CD14-positive monocyte (primary cell): ENCODE measurements at regions not wholly inside any gene's neighbourhood (a gene's known extent, or its start where the extent isn't known, plus 50 kb on each side); places are given as distances from the start of the nearest gene placed in this dataset.

Source experiments
- DNase-seq, 3 donors: peaks; one replicate each; pipeline ENCODE4 v3.0.0-alpha.2; 2011 to 2022
- H2AFZ ChIP-seq: 2 replicates; pipeline ENCODE4 v1.6.0; 2012; ENCODE audit warnings: mild to moderate bottlenecking, low read depth, low read length, inconsistent platforms; ENCODE audit not compliant: insufficient read depth, poor library complexity, severe bottlenecking
- H3K27ac ChIP-seq, 2 donors: 1 replicate in 1 of 2; 2 replicates in 1 of 2; pipeline ENCODE4 v1.5.1; 2012 to 2013; ENCODE audit warnings: low read length in 2 of 2, control low read depth in 1 of 2, inconsistent platforms in 1 of 2, low read depth in 1 of 2, mild to moderate bottlenecking in 1 of 2
- H3K27me3 ChIP-seq, 2 donors: one replicate each; pipeline versions ENCODE4 v1.6.0 to v1.6.1; 2011 to 2013; ENCODE audit warnings: low read length in 2 of 2; ENCODE audit not compliant: control insufficient read depth in 2 of 2, insufficient read depth in 2 of 2
- H3K36me3 ChIP-seq, 2 donors: replicated peaks in 1 of 2; 1 replicate in 1 of 2; 2 replicates in 1 of 2; pipeline versions ENCODE4 v1.5.1 to v1.6.1; 2012 to 2013; ENCODE audit warnings: low read length in 2 of 2, control low read depth in 1 of 2, inconsistent platforms in 1 of 2, mild to moderate bottlenecking in 1 of 2; ENCODE audit not compliant: insufficient read depth in 2 of 2, control insufficient read depth in 1 of 2
- H3K4me1 ChIP-seq, 2 donors: 1 replicate in 1 of 2; 2 replicates in 1 of 2; pipeline versions ENCODE4 v1.5.1 to v1.6.1; 2012 to 2013; ENCODE audit warnings: low read length in 2 of 2, control low read depth in 1 of 2, inconsistent platforms in 1 of 2, mild to moderate bottlenecking in 1 of 2, moderate library complexity in 1 of 2; ENCODE audit not compliant: insufficient read depth in 2 of 2, control insufficient read depth in 1 of 2
- H3K4me2 ChIP-seq: replicated peaks from 2 replicates; pipeline ENCODE3; 2012; ENCODE audit warnings: low read length, moderate library complexity, mild to moderate bottlenecking; ENCODE audit not compliant: poor library complexity, severe bottlenecking; ENCODE audit errors: extremely low read depth
- H3K4me3 ChIP-seq, 3 experiments: fragments of 200-600 bp in 1 of 3; sonication (generic) in 1 of 3; replicated peaks in 1 of 3; 1 replicate in 2 of 3; 2 replicates in 1 of 3; pipeline ENCODE4 v1.5.1; 2011 to 2013; ENCODE audit warnings: low read length in 3 of 3, mild to moderate bottlenecking in 3 of 3, control low read depth in 2 of 3, low read depth in 2 of 3, inconsistent platforms in 1 of 3, moderate library complexity in 1 of 3
- H3K79me2 ChIP-seq: 2 replicates; pipeline ENCODE4 v1.6.0; 2012; ENCODE audit warnings: mild to moderate bottlenecking, control low read depth, inconsistent platforms, low read length, moderate library complexity; ENCODE audit not compliant: insufficient read depth
- H3K9ac ChIP-seq: 2 replicates; pipeline ENCODE4 v1.6.0; 2017; ENCODE audit warnings: low read length, mild to moderate bottlenecking; ENCODE audit not compliant: insufficient read depth, poor library complexity, severe bottlenecking
- H3K9me3 ChIP-seq, 2 donors: replicated peaks in 1 of 2; 1 replicate in 1 of 2; 2 replicates in 1 of 2; pipeline versions ENCODE4 v1.5.1 to v1.6.1; 2012 to 2013; ENCODE audit warnings: low read length in 2 of 2, control low read depth in 1 of 2; ENCODE audit not compliant: control insufficient read depth in 1 of 2, insufficient read depth in 1 of 2
- H4K20me1 ChIP-seq: 2 replicates; pipeline ENCODE4 v1.6.0; 2012; ENCODE audit warnings: mild to moderate bottlenecking, low read length, control low read depth, moderate library complexity; ENCODE audit not compliant: insufficient read depth
- H3K27ac Mint-ChIP-seq, 7 donors: one replicate each; pipeline ENCODE4 v1.8.0; 2020; ENCODE audit warnings: mild to moderate bottlenecking in 7 of 7, mixed read lengths in 7 of 7, moderate library complexity in 6 of 7, inconsistent platforms in 2 of 7
- H3K27me3 Mint-ChIP-seq, 3 donors: one replicate each; pipeline ENCODE4 v1.8.0; 2021 to 2022; ENCODE audit warnings: low read depth in 3 of 3, mild to moderate bottlenecking in 3 of 3, mixed read lengths in 3 of 3, moderate library complexity in 3 of 3, inconsistent platforms in 1 of 3
- H3K36me3 Mint-ChIP-seq, 2 donors: one replicate each; pipeline ENCODE4 v1.8.0; 2020; ENCODE audit warnings: mixed read lengths in 2 of 2, inconsistent platforms in 1 of 2, mild to moderate bottlenecking in 1 of 2
- H3K4me1 Mint-ChIP-seq: one replicate; pipeline ENCODE4 v1.8.0; 2020; ENCODE audit warnings: mild to moderate bottlenecking, mixed read lengths
- H3K4me3 Mint-ChIP-seq, 2 donors: one replicate each; pipeline ENCODE4 v1.8.0; 2020; ENCODE audit warnings: mild to moderate bottlenecking in 2 of 2, mixed read lengths in 2 of 2, moderate library complexity in 1 of 2
- H3K9me3 Mint-ChIP-seq, 7 donors: one replicate each; pipeline ENCODE4 v1.8.0; 2020 to 2022; ENCODE audit warnings: mixed read lengths in 7 of 7, mild to moderate bottlenecking in 6 of 7, moderate library complexity in 6 of 7, inconsistent platforms in 2 of 7
- WGBS: methylation state at CpG from one replicate; pipeline ENCODE4 v1.1.5; 2013; ENCODE audit warnings: missing lambda C conversion rate; ENCODE audit not compliant: insufficient coverage; 5-methylcytosine and 5-hydroxymethylcytosine counted together
- intact Hi-C, 2 donors: fragments of 100-400 bp; cut with micrococcal nuclease; formaldehyde crosslinking; loops; one replicate each; pipeline versions ENCODE4 v1.15.0 to v1.15.1; 2023
- TF ChIP-seq, protein P1 (sequence below): fragments of 200-600 bp; IDR thresholded peaks from one replicate; pipeline ENCODE4 v1.8.0; 2022; ENCODE audit warnings: antibody characterized with exemption, mild to moderate bottlenecking

- no peak overlapping the region for H3K4me3 Mint-ChIP-seq
- Histone ChIP-seq H3K27ac (no peak overlapping the region), H3K4me2 (no peak overlapping the region), H3K4me3 (no peak overlapping the region), H3K27me3 (no peaks in the 10 kb centered on the region), H3K79me2 (no peaks in the 10 kb centered on the region), H4K20me1 (no peaks in the 10 kb centered on the region), H3K9ac (no peak overlapping the region), H3K9me3 (no peaks in the 10 kb centered on the region), H3K4me1 (no peaks in the 10 kb centered on the region), H2AFZ (no peak overlapping the region), H3K36me3 (no peaks in the 10 kb centered on the region)
- TF ChIP-seq, protein P1, sequence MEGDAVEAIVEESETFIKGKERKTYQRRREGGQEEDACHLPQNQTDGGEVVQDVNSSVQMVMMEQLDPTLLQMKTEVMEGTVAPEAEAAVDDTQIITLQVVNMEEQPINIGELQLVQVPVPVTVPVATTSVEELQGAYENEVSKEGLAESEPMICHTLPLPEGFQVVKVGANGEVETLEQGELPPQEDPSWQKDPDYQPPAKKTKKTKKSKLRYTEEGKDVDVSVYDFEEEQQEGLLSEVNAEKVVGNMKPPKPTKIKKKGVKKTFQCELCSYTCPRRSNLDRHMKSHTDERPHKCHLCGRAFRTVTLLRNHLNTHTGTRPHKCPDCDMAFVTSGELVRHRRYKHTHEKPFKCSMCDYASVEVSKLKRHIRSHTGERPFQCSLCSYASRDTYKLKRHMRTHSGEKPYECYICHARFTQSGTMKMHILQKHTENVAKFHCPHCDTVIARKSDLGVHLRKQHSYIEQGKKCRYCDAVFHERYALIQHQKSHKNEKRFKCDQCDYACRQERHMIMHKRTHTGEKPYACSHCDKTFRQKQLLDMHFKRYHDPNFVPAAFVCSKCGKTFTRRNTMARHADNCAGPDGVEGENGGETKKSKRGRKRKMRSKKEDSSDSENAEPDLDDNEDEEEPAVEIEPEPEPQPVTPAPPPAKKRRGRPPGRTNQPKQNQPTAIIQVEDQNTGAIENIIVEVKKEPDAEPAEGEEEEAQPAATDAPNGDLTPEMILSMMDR: no peak
- no peak overlapping the region for H3K27ac Mint-ChIP-seq
- H3K4me1 Mint-ChIP-seq: no peaks in the 10 kb centered on the region
- DNase-seq: no peak
- WGBS: 100% methylated on average over 2 of the region's 5 CpGs
- intact Hi-C loops: no loop called here
- no peaks in the 10 kb centered on the region for H3K36me3 Mint-ChIP-seq
- peaks cover 0 to 13% (median 0%) of the 10 kb centered on the region in 7 donors for H3K9me3 Mint-ChIP-seq
- peaks cover 12 to 14% (median 13%) of the 10 kb centered on the region in 3 donors for H3K27me3 Mint-ChIP-seq
These were observed 116.7 kb upstream of the NPAS2 start for GRCh38 chr2:100703213-100703612.

DNA sequence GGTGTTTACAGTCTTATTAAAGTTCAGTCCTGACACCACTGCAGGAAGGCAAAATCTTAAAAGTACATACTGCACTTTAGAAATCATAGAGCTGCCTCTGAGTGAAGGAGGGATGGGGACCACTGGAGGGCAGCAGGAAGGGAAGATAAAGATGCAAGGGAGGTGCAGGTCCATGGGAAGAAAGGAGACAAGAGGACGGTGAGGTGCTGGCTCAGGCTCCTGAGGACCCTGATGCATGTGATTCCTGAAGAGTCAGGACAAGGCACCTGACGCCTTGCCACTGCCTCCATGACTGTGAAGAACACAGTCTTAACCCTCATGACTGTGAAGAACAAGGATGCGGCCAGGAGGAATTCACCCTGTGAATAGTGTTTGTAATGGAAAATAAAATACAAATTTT is 116.2 kb upstream of the NPAS2 start:
- no peaks in the 10 kb centered on the region for H4K20me1 ChIP-seq
- no peaks in the 10 kb centered on the region for H3K9me3 ChIP-seq
- H3K4me3 ChIP-seq: no peak overlapping the region
- H3K36me3 ChIP-seq: no peaks in the 10 kb centered on the region
- H3K27ac ChIP-seq: no peak overlapping the region
- TF ChIP-seq, protein P1: no peak
- H3K4me1 ChIP-seq: no peaks in the 10 kb centered on the region
- no peaks in the 10 kb centered on the region for H3K27me3 ChIP-seq
- Mint-ChIP-seq H3K4me1 (no peaks in the 10 kb centered on the region), H3K9me3 (peaks cover 0 to 12% (median 0%) of the 10 kb centered on the region in 7 donors), H3K36me3 (no peaks in the 10 kb centered on the region), H3K27me3 (peaks cover 12 to 15% (median 12%) of the 10 kb centered on the region in 3 donors), H3K27ac (no peak overlapping the region), H3K4me3 (no peak overlapping the region)
- no peak overlapping the region for H3K9ac ChIP-seq
- H3K79me2 ChIP-seq: no peaks in the 10 kb centered on the region
- DNase-seq: no peak
- no peak overlapping the region for H2AFZ ChIP-seq
- no peak overlapping the region for H3K4me2 ChIP-seq
- 71% methylated on average over 1 of the region's 3 CpGs for WGBS
- intact Hi-C loops: no loop called here
